ENCODE measurements at regions not wholly inside any gene's neighbourhood (a gene's known extent, or its start where the extent isn't known, plus 50 kb on each side); places are given as distances from the start of the nearest gene placed in this dataset.

GRCh38 chr10:3671386-3671955 is 113.5 kb downstream of the KLF6 start:
- no peak for TF ChIP-seq POLR2AphosphoS5 (IDR thresholded peaks at IDR 0.05; ENCODE audit: low read depth, low read length)
- TF ChIP-seq REST (IDR thresholded peaks at IDR 0.05; ENCODE audit: insufficient read depth in 1 of 2, low read depth in 2 of 2, low read length in 2 of 2), result no peak
- no peak for TF ChIP-seq TAF1 (IDR thresholded peaks at IDR 0.05; ENCODE audit: borderline replicate concordance, insufficient read depth, low read length)
- no peak for TF ChIP-seq SIN3A (IDR thresholded peaks at IDR 0.05; ENCODE audit: borderline replicate concordance, insufficient read depth, low read length)
- no peak for TF ChIP-seq FOXP2 (optimal IDR thresholded peaks at IDR 0.05; ENCODE audit: borderline replicate concordance, extremely low read depth, extremely low read length, insufficient read depth)
